ENCODE measurements at regions not wholly inside any gene's neighbourhood (a gene's known extent, or its start where the extent isn't known, plus 50 kb on each side); places are given as distances from the start of the nearest gene placed in this dataset.
A peak's percentile ranks its signal among the peaks of the same experiment; 100 is the strongest.

DNA sequence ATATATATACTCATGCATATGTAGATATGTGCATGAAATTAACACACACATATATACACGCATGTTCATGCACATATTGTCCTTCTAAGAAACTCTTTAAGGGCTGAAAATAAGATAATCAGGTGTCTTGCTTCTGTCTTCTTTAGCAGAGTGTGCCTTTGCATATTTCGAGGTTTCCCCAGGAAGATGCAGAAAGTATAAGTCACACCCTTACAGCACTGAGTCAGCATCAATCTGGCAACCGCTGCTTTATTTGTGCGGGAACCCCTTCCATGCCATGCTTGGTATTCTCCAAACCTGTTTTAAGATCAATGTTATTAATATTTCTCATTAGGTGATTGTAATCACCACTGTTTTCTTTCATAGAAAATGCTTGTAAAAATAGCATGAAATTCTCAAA is 557.9 kb downstream of the CAAP1 start:
- no peak for DNase-seq (ENCODE audit: low read depth in 4 of 4, low spot score in 2 of 4)

GRCh38 chr9:26331223-26331622 is 561.4 kb downstream of the CAAP1 start:
- no peak for DNase-seq (ENCODE audit: low read depth in 4 of 4, low spot score in 2 of 4)

GRCh38 chr9:26329974-26330373 is 562.6 kb downstream of the CAAP1 start:
- DNase-seq (ENCODE audit: low read depth in 4 of 4, low spot score in 2 of 4) = no peak

GRCh38 chr9:26326563-26326962 is 566.0 kb downstream of the CAAP1 start:
- peak in 1 of 4 donors; percentile 51 for DNase-seq (ENCODE audit: low read depth in 4 of 4, low spot score in 2 of 4)

DNA sequence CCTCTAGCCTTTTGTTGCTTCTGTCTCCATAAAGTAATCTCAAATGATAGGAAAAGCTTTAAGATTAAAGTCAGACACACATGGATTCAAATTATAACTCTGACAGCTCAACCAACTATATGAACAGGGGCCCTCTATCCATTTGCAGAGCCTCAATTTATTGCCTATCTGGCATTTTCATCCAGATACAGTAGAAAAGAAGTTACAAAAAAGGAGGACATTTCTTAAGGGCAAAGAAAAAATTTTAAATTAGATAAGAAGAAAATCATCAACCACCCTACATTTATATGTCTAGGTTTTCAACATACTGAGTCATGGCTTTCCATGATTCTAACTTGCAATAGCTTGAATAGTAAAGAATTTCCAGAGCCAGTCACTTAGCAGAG is 567.2 kb downstream of the CAAP1 start:
- DNase-seq (ENCODE audit: low read depth in 4 of 4, low spot score in 2 of 4) = no peak

- no peak for DNase-seq (ENCODE audit: low read depth in 4 of 4, low spot score in 2 of 4)
These were observed 567.7 kb downstream of the CAAP1 start for GRCh38 chr9:26324786-26325443.

GRCh38 chr9:26321935-26322334 is 570.7 kb downstream of the CAAP1 start:
- no peak for DNase-seq (ENCODE audit: low read depth in 4 of 4, low spot score in 2 of 4)

DNA sequence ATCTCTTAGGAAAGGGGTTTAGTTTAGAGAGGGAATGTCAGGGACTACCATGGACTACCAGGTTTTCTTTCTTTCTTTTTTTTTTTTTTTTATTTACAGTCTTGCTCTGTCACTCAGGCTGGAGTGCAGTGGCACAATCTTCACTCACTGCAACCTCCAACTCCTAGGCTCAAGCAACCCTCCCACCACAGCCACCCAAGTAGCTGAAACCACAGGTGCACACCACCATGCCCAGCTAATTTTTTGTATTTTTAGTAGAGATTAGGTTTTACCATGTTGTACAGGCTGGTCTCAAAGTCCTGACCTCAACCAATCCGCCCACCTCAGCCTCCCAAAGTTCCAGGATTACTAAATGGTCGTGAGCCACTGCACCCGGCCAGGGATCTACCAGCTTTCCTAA is 572.7 kb downstream of the CAAP1 start:
- DNase-seq (ENCODE audit: low read depth in 4 of 4, low spot score in 2 of 4) = no peak

- no peak for DNase-seq (ENCODE audit: low read depth in 4 of 4, low spot score in 2 of 4)
These were observed 579.5 kb downstream of the CAAP1 start for GRCh38 chr9:26313108-26313507.

- DNase-seq (ENCODE audit: low read depth in 4 of 4, low spot score in 2 of 4) = peak in 1 of 4 donors; percentile 44
These were observed 581.1 kb downstream of the CAAP1 start for GRCh38 chr9:26311463-26311995.

- no peak for DNase-seq (ENCODE audit: low read depth in 4 of 4, low spot score in 2 of 4)
These were observed 582.3 kb downstream of the CAAP1 start for GRCh38 chr9:26310294-26310693.

DNA sequence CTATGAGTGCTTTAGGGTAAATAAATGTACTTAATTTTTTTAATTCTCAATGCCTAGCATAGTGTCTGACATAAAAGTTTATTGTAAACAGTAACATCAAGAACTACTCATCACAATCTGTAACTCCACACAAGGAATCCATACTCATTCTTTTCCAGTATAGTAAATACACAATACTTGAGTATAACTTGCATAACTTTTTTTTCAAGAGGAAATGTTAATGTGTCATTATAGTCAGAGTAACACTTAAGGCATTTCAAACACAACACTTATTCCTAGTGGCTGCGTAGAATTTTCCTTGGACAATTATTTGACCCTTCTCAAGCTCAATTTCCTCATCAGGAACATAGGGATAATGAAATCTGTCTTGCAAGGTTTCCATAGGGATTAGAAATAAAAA is 584.3 kb downstream of the CAAP1 start:
- DNase-seq (ENCODE audit: low read depth in 4 of 4, low spot score in 2 of 4) = no peak

DNA sequence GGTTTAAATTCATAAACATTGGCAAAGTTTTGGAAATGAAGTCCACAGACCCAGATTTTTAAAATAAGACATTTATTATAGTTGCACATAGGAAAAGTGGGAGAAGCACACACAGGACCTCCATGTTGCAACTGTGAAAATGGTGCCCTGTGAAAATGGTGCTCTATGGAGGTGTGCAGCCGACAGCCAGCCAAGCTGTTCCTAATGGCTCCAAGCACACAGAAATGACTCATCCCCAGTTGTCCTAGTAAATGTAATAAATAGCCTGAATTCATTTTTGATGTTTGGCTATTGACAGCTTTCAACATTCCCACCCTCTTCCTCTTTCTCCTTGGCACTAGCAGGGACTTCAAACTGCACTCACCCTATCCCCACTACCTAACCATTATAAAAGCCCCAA is 590.9 kb downstream of the CAAP1 start:
- DNase-seq (ENCODE audit: low read depth in 4 of 4, low spot score in 2 of 4) = no peak

- DNase-seq (ENCODE audit: low read depth in 4 of 4, low spot score in 2 of 4) = no peak
These were observed 591.6 kb downstream of the CAAP1 start for GRCh38 chr9:26301046-26301445.

GRCh38 chr9:26296910-26297572 is 595.6 kb downstream of the CAAP1 start:
- DNase-seq (ENCODE audit: low read depth in 4 of 4, low spot score in 2 of 4) = no peak

- DNase-seq (ENCODE audit: low read depth in 4 of 4, low spot score in 2 of 4) = no peak
These were observed 599.7 kb downstream of the CAAP1 start for GRCh38 chr9:26292943-26293342.

- DNase-seq (ENCODE audit: low read depth in 4 of 4, low spot score in 2 of 4) = no peak
These were observed 593.4 kb upstream of the TUSC1 start for GRCh38 chr9:26271495-26272122.

- no peak for DNase-seq (ENCODE audit: low read depth in 4 of 4, low spot score in 2 of 4)
These were observed 588.0 kb upstream of the TUSC1 start for GRCh38 chr9:26266146-26266793.

- DNase-seq (ENCODE audit: low read depth in 4 of 4, low spot score in 2 of 4) = no peak
These were observed 586.7 kb upstream of the TUSC1 start for GRCh38 chr9:26264709-26265601.

- no peak for DNase-seq (ENCODE audit: low read depth in 4 of 4, low spot score in 2 of 4)
These were observed 585.2 kb upstream of the TUSC1 start for GRCh38 chr9:26263478-26263877.

All from left renal cortex interstitium (tissue), 4 donors.